WTC11 (cell line): ENCODE measurements at regions not wholly inside any gene's neighbourhood (a gene's known extent, or its start where the extent isn't known, plus 50 kb on each side); places are given as distances from the start of the nearest gene placed in this dataset.
"Not testable (repeated sequence)": the region's sequence is repeated elsewhere in the genome, so short reads cannot be mapped to it uniquely, and the experiment has no call there.

ENCODE experiments used
- ATAC-seq: fragments of 200-7000 bp; cut with Tn5 transposase; 2 replicates; pipeline ENCODE4 v1.10.0; 2021; ENCODE audit warnings: mild to moderate bottlenecking, moderate library complexity
- CTCF ChIA-PET: fragments of 300-600 bp; sonication (Branson Sonifier 250); formaldehyde crosslinking; loops from one replicate; lab custom pipeline; 2021; ENCODE audit warnings: antibody characterized with exemption; lab: Charles Lee
- POLR2A ChIA-PET: fragments of 350-600 bp; sonication (Branson Sonifier 250); formaldehyde crosslinking; loops from one replicate; lab custom pipeline; 2021; ENCODE audit warnings: antibody characterized with exemption; lab: Charles Lee
- DNase-seq: peaks from one replicate; pipeline ENCODE4 v3.0.0; 2021; ENCODE audit warnings: low spot score
- H3K27ac Mint-ChIP-seq: 2 replicates; pipeline ENCODE4 v1.8.0; 2021; ENCODE audit warnings: mixed read lengths
- H3K27me3 Mint-ChIP-seq: 2 replicates; pipeline ENCODE4 v1.8.0; 2021; ENCODE audit warnings: low read depth, mild to moderate bottlenecking, moderate library complexity, mixed read lengths
- H3K36me3 Mint-ChIP-seq: 2 replicates; pipeline ENCODE4 v1.8.0; 2021; ENCODE audit warnings: mixed read lengths
- H3K4me1 Mint-ChIP-seq: 2 replicates; pipeline ENCODE4 v1.8.0; 2022; ENCODE audit warnings: mixed read lengths
- H3K4me3 Mint-ChIP-seq: 2 replicates; pipeline ENCODE4 v1.8.0; 2021; ENCODE audit warnings: mild to moderate bottlenecking, moderate library complexity, mixed read lengths
- H3K9me3 Mint-ChIP-seq: 2 replicates; pipeline ENCODE4 v1.8.0; 2021; ENCODE audit warnings: mixed read lengths
- AFF4 ChIP-seq: sonication (generic); formaldehyde crosslinking; IDR thresholded peaks from 2 replicates; pipeline ENCODE4 v1.8.1; 2023; ENCODE audit warnings: mild to moderate bottlenecking, missing genetic modification reagents, borderline replicate concordance
- CREM ChIP-seq: sonication (generic); formaldehyde crosslinking; IDR thresholded peaks from 2 replicates; pipeline ENCODE4 v1.8.1; 2022; ENCODE audit warnings: mild to moderate bottlenecking, missing genetic modification reagents, moderate library complexity
- CTCF ChIP-seq: fragments of 200-600 bp; IDR thresholded peaks from 2 replicates; pipeline ENCODE4 v1.8.0; 2022; ENCODE audit warnings: antibody characterized with exemption
- ERG ChIP-seq: fragments of 250-450 bp; sonication (Bioruptor Pico); IDR thresholded peaks from 2 replicates; pipeline ENCODE4 v1.8.0; 2021; ENCODE audit warnings: mild to moderate bottlenecking
- FOXJ3 ChIP-seq: sonication (generic); formaldehyde crosslinking; IDR thresholded peaks from 2 replicates; pipeline ENCODE4 v1.9.0; 2021; ENCODE audit warnings: missing genetic modification reagents, mild to moderate bottlenecking, borderline replicate concordance
- FOXK1 ChIP-seq: sonication (generic); formaldehyde crosslinking; IDR thresholded peaks from 2 replicates; pipeline ENCODE4 v1.8.0; 2022; ENCODE audit warnings: mild to moderate bottlenecking, moderate library complexity, missing genetic modification reagents
- PRDM15 ChIP-seq: sonication (generic); formaldehyde crosslinking; IDR thresholded peaks from 2 replicates; pipeline ENCODE4 v1.8.0; 2022; ENCODE audit warnings: missing genetic modification reagents
- RELA ChIP-seq: sonication (generic); formaldehyde crosslinking; IDR thresholded peaks from 2 replicates; pipeline ENCODE4 v1.8.1; 2022; ENCODE audit warnings: missing genetic modification reagents, mild to moderate bottlenecking, borderline replicate concordance
- ZBTB43 ChIP-seq: sonication (generic); formaldehyde crosslinking; IDR thresholded peaks from 2 replicates; pipeline ENCODE4 v1.8.1; 2023; ENCODE audit warnings: mild to moderate bottlenecking, missing genetic modification reagents
- ZNF219 ChIP-seq: sonication (generic); formaldehyde crosslinking; IDR thresholded peaks from 2 replicates; pipeline ENCODE4 v1.8.0; 2023; ENCODE audit warnings: missing genetic modification reagents, mild to moderate bottlenecking, borderline replicate concordance
- ZNF281 ChIP-seq: sonication (generic); formaldehyde crosslinking; IDR thresholded peaks from 2 replicates; pipeline ENCODE4 v1.8.0; 2023; ENCODE audit warnings: mild to moderate bottlenecking, missing genetic modification reagents
- ZNF317 ChIP-seq: sonication (generic); formaldehyde crosslinking; IDR thresholded peaks from 2 replicates; pipeline ENCODE4 v1.8.1; 2023; ENCODE audit warnings: low read depth, mild to moderate bottlenecking, moderate library complexity, missing genetic modification reagents, borderline replicate concordance
- ZNF512 ChIP-seq: sonication (generic); formaldehyde crosslinking; IDR thresholded peaks from 2 replicates; pipeline ENCODE4 v1.8.1; 2022; ENCODE audit warnings: missing genetic modification reagents, borderline replicate concordance

GRCh38 chrX:128396601-128397000 is 344.4 kb upstream of the ACTRT1 start:
- DNase-seq, result no peak
- CTCF ChIA-PET, result no interaction called here
- no peak for TF ChIP-seq AFF4 (CRISPR knock-in tag)
- no peak for TF ChIP-seq ZNF317 (CRISPR knock-in tag)
- no peak for TF ChIP-seq FOXK1 (CRISPR knock-in tag)
- no peak for TF ChIP-seq FOXJ3 (CRISPR knock-in tag)
- no peak for TF ChIP-seq ZBTB43
- no peak for TF ChIP-seq CTCF
- no peak for TF ChIP-seq ZNF219 (CRISPR knock-in tag)
- no peak for TF ChIP-seq ERG (CRISPR knock-in tag)
- TF ChIP-seq CREM (CRISPR knock-in tag), result no peak
- TF ChIP-seq RELA (CRISPR knock-in tag), result no peak
- TF ChIP-seq ZNF512, result no peak
- TF ChIP-seq ZNF281 (CRISPR knock-in tag), result no peak
- no peak for TF ChIP-seq PRDM15 (CRISPR knock-in tag)

GRCh38 chrX:128383846-128384245 is 331.6 kb upstream of the ACTRT1 start:
- not testable (repeated sequence) for ATAC-seq

More at GRCh38 chrX:128396601-128397000, 344.4 kb upstream of the ACTRT1 start:
- Mint-ChIP-seq H3K27ac (no peak overlapping the region), H3K27me3 (no peaks in the 10 kb centered on the region), H3K4me1 (no peaks in the 10 kb centered on the region), H3K9me3 (no peaks in the 10 kb centered on the region), H3K36me3 (no peaks in the 10 kb centered on the region), H3K4me3 (no peak overlapping the region)
- POLR2A ChIA-PET, result no interaction called here
- no peak for ATAC-seq

More at GRCh38 chrX:128383846-128384245, 331.6 kb upstream of the ACTRT1 start:
- DNase-seq, H3K27me3 Mint-ChIP-seq, H3K27ac Mint-ChIP-seq, CTCF ChIA-PET, H3K36me3 Mint-ChIP-seq, POLR2A ChIA-PET, H3K4me3 Mint-ChIP-seq, H3K4me1 Mint-ChIP-seq: not testable (repeated sequence)
- peaks cover 26% of the 10 kb centered on the region for H3K9me3 Mint-ChIP-seq
